ENCODE measurements at regions not wholly inside any gene's neighbourhood (a gene's known extent, or its start where the extent isn't known, plus 50 kb on each side); places are given as distances from the start of the nearest gene placed in this dataset.

DNA sequence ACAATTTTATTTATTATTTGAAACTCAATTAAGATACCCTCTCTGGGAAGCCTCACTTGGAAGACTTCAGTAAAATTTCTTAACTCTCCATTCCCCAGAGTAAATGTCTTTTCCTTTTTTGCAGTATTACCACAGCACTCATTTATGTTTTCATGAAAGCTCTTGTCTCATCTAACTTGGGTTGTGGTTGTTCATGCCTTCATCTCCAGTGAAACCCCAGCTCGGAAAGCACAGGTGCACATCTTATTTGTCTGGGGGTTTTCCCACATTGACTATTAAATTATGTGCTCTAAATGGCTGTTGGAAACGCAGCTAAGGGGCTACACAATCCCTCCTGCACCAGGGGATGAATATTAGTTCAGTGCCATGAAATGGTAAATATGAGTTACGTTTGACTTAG is 954.2 kb upstream of the RAG2 start:
- Mint-ChIP-seq H3K9me3 (peaks cover 3% of the 10 kb centered on the region), H3K36me3 (ENCODE audit: low read depth) (no peaks in the 10 kb centered on the region), H3K27me3 (no peaks in the 10 kb centered on the region), H3K4me3 (no peak overlapping the region), H3K27ac (no peak overlapping the region), H3K4me1 (no peaks in the 10 kb centered on the region)
- ChIA-PET CTCF (no interaction called here), POLR2A (no interaction called here)
- no peak for DNase-seq

DNA sequence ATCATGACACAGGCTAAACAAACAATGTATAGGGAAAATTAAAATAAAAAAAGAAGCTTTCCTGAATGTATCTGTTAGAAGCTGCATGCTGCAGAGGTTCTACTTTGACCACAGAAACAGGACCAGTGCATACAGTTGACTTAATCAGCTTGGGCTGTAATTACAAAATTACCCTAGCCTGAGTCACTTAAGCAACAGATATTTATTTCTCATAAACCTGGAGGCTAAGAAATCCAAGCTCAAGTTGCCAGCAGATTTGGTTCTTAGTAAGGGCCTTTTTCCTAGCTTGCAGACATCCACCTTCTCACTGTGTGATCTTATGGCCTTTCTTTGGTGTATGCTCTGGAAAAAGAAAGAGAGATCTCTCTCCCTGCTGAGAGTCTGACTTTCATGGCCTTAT is 946.5 kb upstream of the RAG2 start:
- Mint-ChIP-seq H3K9me3 (peaks cover 9% of the 10 kb centered on the region), H3K4me1 (no peaks in the 10 kb centered on the region), H3K27ac (no peak overlapping the region), H3K27me3 (no peaks in the 10 kb centered on the region), H3K36me3 (ENCODE audit: low read depth) (no peaks in the 10 kb centered on the region), H3K4me3 (no peak overlapping the region)
- ChIA-PET CTCF (no interaction called here), POLR2A (no interaction called here)
- no peak for DNase-seq

DNA sequence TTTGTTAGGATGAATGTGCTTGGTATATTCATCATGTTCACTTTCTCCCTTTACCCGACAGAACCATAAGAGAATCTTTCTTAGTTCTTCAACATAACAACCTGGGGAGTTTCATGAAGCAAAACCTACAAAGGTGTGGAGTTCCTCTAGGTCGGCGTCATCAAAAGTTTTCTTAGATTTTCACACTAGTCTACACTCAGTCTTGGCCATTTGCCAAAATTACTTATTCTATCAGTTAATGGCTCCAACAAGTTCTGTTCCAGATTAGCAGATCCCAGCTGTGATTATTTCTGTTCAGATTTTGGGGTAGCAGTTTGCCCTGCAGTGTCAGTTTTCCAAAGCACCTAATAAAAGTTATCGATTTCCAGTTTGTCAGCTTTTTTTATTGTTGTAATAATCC is 935.8 kb upstream of the RAG2 start:
- ChIA-PET CTCF (no interaction called here), POLR2A (no interaction called here)
- DNase-seq = no peak
- Mint-ChIP-seq H3K4me1 (no peaks in the 10 kb centered on the region), H3K4me3 (no peak overlapping the region), H3K36me3 (ENCODE audit: low read depth) (no peaks in the 10 kb centered on the region), H3K9me3 (peaks cover 11% of the 10 kb centered on the region), H3K27ac (no peak overlapping the region), H3K27me3 (no peaks in the 10 kb centered on the region)

DNA sequence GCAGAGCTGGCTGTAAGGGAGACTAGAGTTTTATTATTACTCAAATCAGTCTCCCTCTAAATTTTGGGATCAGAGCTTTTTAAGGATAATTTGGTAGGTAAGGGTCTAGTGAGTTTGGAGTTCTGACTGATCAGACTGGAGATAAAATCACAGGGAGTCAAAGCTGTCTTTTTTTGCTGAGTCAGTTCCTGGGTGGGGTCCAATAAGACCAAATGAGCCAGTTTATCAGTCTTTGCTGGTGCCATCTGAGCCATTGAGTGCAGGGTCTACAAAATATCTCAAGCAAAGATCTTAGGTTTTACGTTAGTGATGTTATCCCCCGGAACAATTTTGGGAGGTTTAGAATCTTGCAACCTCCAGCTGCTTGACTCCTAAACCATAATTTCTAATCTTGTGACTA is 935.1 kb upstream of the RAG2 start:
- H3K27ac Mint-ChIP-seq = no peak overlapping the region
- H3K27me3 Mint-ChIP-seq = no peaks in the 10 kb centered on the region
- H3K9me3 Mint-ChIP-seq = peaks cover 17% of the 10 kb centered on the region
- ChIA-PET CTCF (no interaction called here), POLR2A (no interaction called here)
- DNase-seq = no peak
- no peak overlapping the region for H3K4me3 Mint-ChIP-seq
- no peaks in the 10 kb centered on the region for H3K36me3 Mint-ChIP-seq (ENCODE audit: low read depth)
- H3K4me1 Mint-ChIP-seq = no peaks in the 10 kb centered on the region

DNA sequence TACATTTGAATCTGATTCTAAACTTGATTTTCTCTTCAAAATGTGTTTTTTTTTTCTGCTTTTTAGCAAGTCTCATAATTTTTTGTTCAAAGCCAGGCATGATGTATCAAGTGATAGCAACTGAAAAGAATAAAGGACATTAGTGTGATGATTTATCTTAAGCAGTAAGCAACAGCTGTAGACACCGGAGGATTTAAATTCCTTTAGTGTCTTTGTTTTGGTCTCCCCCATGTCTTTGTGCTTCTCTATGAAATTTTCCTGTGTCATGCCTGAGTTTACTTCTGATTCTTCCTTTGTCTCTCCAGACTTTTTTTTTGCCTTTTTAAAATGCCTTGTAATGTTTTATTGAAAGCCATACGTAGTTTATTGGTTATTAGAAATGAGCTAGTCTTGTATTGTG is 934.2 kb upstream of the RAG2 start:
- Mint-ChIP-seq H3K27ac (no peak overlapping the region), H3K27me3 (no peaks in the 10 kb centered on the region), H3K36me3 (ENCODE audit: low read depth) (no peaks in the 10 kb centered on the region), H3K9me3 (peaks cover 18% of the 10 kb centered on the region), H3K4me1 (no peaks in the 10 kb centered on the region), H3K4me3 (no peak overlapping the region)
- DNase-seq = no peak
- POLR2A ChIA-PET = no interaction called here
- CTCF ChIA-PET = no interaction called here

DNA sequence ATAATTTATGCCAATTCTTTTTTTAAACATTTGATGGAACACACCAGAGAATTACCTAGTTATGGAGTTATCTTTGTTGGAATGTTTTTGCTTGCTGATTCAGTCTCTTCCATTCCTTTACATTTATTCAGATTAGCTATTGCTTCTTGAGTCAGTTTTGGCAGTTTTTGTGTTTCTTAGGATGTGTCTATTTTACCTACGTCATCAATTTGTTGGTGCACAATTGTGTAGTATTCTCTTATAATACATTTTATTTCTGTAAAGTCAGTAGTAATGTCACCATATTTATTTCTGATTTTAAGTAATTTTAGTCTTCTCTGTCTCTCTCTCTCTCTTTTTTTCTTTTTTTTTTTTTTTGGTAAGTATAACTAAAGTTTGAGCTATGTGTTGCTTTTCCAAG is 929.5 kb upstream of the RAG2 start:
- Mint-ChIP-seq H3K4me3 (no peak overlapping the region), H3K36me3 (ENCODE audit: low read depth) (no peaks in the 10 kb centered on the region), H3K27ac (no peak overlapping the region), H3K27me3 (no peaks in the 10 kb centered on the region), H3K4me1 (no peaks in the 10 kb centered on the region), H3K9me3 (peaks cover 14% of the 10 kb centered on the region)
- CTCF ChIA-PET = no interaction called here
- POLR2A ChIA-PET = no interaction called here
- no peak for DNase-seq

DNA sequence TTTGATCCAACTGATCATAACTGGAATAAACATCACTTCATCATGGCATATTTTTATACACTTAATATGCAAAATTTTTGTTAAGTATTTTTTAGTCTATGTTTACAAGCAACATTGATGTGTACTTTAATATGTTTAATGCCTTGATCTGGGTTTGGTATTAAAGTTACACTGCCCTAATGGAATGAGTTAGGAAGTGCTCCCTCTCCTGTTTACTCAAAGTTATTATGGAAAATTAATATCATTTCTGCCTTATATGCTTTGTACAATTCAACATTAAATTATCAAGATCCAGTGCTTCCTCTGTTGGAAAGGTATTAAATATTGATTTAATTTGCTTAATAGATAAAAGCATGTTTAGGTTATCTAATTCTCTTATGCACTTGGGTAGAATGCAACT is 927.3 kb upstream of the RAG2 start:
- no peak overlapping the region for H3K4me3 Mint-ChIP-seq
- no peak overlapping the region for H3K27ac Mint-ChIP-seq
- H3K9me3 Mint-ChIP-seq = peaks cover 14% of the 10 kb centered on the region
- H3K27me3 Mint-ChIP-seq = no peaks in the 10 kb centered on the region
- no peak for DNase-seq
- POLR2A ChIA-PET = no interaction called here
- H3K4me1 Mint-ChIP-seq = no peaks in the 10 kb centered on the region
- H3K36me3 Mint-ChIP-seq (ENCODE audit: low read depth) = no peaks in the 10 kb centered on the region
- CTCF ChIA-PET = no interaction called here

DNA sequence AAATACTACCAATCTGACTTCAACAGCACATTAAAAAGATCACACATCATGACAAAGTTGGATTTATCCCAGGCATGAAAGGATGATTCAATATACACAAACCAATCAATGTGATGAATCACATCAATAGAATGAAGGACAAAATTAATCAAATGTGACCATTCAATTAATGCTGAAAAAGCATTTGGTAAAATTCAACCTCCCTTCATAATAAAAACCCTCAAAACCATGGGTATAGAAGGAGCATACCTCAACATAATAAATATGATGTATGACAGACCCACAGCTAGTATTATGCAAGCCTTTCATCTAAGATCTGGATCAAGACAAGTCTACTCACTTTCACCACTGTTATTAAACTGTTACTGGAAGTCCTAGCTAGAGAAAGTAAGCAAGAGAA is 921.7 kb upstream of the RAG2 start:
- Mint-ChIP-seq H3K4me3 (no peak overlapping the region), H3K9me3 (peaks cover 7% of the 10 kb centered on the region), H3K27me3 (no peaks in the 10 kb centered on the region), H3K4me1 (no peaks in the 10 kb centered on the region), H3K27ac (no peak overlapping the region), H3K36me3 (ENCODE audit: low read depth) (no peaks in the 10 kb centered on the region)
- ChIA-PET POLR2A (no interaction called here), CTCF (no interaction called here)
- DNase-seq = no peak

DNA sequence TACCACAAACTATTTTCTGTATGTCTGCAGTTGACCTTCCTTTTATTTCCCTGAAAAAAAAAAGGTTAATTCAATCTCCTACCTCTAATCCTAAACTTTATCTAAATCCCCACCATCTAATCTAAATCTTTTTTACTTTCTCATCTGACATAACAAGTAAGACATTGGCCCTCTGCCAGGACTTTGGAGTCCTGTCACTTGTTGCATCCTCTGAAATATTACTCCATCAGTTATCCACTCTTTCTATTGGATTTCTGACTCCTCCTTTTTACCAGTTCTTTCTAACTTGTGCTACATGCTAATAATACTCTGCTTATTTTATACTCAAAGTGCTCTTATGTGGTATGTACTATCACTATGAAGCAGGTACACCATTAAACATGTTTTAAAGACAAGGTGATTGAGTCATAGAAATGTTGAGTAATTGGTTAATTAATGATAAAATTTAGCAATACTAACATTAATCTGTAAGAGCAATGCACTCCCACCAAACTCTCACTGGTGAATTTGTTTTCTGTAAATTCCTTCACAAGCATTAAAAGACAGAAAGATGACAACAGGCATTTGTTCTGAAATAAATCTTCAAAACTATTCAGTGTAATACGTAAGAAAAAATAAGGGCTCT is 914.2 kb upstream of the RAG2 start:
- H3K36me3 Mint-ChIP-seq (ENCODE audit: low read depth) = no peaks in the 10 kb centered on the region
- ChIA-PET CTCF (no interaction called here), POLR2A (no interaction called here)
- no peaks in the 10 kb centered on the region for H3K4me1 Mint-ChIP-seq
- H3K27ac Mint-ChIP-seq = no peak overlapping the region
- peaks cover 5% of the 10 kb centered on the region for H3K9me3 Mint-ChIP-seq
- no peak for DNase-seq
- H3K4me3 Mint-ChIP-seq = no peak overlapping the region
- no peaks in the 10 kb centered on the region for H3K27me3 Mint-ChIP-seq

DNA sequence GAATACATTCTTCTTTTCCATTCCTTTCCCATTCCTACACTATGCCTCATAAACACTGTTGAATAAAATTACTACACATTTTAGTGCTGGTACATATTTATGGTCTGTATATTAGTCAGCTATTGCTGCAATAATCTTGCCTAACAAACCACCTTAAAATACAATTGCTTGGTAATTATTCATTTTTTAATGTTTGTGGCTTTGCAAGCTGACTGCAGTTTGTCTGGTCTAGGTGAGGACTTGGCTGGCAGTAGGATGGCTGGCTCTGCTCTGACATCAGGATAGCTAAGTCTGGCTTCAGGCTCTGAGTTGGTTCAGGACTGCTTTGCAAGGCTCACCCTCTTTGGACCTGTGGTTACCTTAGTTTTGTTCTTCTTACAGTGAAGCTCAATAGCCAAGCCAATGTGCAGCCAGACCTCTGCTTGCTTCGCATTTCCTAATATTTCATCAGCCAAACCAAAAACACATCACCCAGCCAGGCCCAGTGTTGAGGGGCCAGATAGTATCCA is 913.4 kb upstream of the RAG2 start:
- Mint-ChIP-seq H3K27ac (no peak overlapping the region), H3K9me3 (peaks cover 5% of the 10 kb centered on the region), H3K27me3 (no peaks in the 10 kb centered on the region), H3K4me1 (no peaks in the 10 kb centered on the region), H3K36me3 (ENCODE audit: low read depth) (no peaks in the 10 kb centered on the region), H3K4me3 (no peak overlapping the region)
- ChIA-PET CTCF (no interaction called here), POLR2A (no interaction called here)
- no peak for DNase-seq

DNA sequence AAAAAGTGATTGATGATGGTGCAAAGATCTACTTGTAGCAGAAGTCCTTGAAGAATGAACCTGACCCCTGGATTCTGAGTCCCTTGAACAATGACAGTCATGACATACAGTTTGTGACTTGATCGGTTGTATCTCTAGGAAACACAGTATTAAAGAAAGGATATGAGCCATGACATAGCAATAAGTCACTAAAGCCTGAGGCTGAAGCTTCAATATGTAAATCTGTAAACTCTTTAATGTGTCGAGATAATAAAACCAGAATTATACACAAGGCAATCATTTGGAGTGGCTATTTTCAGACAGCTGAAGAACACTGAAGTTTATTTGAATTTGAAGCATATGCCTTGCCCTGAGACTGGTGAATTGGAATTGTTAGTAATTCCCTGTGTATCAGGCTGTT is 911.5 kb upstream of the RAG2 start:
- POLR2A ChIA-PET = no interaction called here
- no peaks in the 10 kb centered on the region for H3K27me3 Mint-ChIP-seq
- H3K36me3 Mint-ChIP-seq (ENCODE audit: low read depth) = no peaks in the 10 kb centered on the region
- H3K27ac Mint-ChIP-seq = no peak overlapping the region
- no peaks in the 10 kb centered on the region for H3K4me1 Mint-ChIP-seq
- CTCF ChIA-PET = no interaction called here
- H3K9me3 Mint-ChIP-seq = peaks cover 3% of the 10 kb centered on the region
- H3K4me3 Mint-ChIP-seq = no peak overlapping the region
- no peak for DNase-seq

DNA sequence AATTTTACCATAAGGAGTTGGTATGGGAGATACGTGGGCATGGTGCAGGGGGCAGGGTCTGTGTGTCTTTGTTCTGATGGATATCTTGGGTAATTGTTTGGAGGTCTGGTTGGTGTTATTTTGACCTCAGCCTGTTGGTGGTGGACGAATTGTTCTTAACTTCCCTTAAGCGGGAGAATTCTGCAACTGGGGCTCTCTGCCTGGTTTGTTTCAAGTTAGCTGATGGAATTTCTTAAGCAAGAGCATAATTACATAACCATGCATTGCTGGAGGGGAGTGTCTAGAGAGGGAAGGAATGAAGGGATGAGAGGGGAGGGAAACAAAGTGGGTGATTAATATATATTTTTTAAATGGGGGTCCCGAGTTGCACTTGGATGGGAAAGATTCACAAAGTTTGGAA is 908.5 kb upstream of the RAG2 start:
- Mint-ChIP-seq H3K4me1 (peaks cover 1% of the 10 kb centered on the region), H3K9me3 (peaks cover 3% of the 10 kb centered on the region), H3K36me3 (ENCODE audit: low read depth) (no peaks in the 10 kb centered on the region), H3K4me3 (no peak overlapping the region), H3K27me3 (no peaks in the 10 kb centered on the region), H3K27ac (no peak overlapping the region)
- no peak for DNase-seq
- CTCF ChIA-PET = no interaction called here
- POLR2A ChIA-PET = no interaction called here

DNA sequence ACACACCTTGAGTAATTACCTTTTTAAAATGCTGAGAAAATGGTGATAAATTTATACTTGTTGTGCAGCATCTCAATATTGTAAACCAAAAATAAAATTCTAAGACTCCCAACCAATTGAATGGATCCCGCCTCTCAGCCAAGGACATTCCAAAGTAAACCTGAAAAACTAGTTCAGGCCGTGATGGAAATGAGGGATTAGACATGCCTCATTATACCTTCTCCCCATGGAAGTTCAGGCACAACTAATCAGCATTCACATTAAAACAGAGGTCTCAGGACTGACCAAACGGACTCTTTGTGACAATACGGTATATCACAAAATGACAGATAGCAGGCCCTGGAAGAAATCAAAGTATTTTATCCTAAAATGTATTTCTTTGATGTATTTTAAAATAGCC is 907.4 kb upstream of the RAG2 start:
- POLR2A ChIA-PET = no interaction called here
- peaks cover 4% of the 10 kb centered on the region for H3K9me3 Mint-ChIP-seq
- CTCF ChIA-PET = no interaction called here
- H3K27ac Mint-ChIP-seq = no peak overlapping the region
- no peak for DNase-seq
- H3K36me3 Mint-ChIP-seq (ENCODE audit: low read depth) = no peaks in the 10 kb centered on the region
- no peak overlapping the region for H3K4me3 Mint-ChIP-seq
- H3K4me1 Mint-ChIP-seq = peaks cover 1% of the 10 kb centered on the region
- H3K27me3 Mint-ChIP-seq = no peaks in the 10 kb centered on the region

DNA sequence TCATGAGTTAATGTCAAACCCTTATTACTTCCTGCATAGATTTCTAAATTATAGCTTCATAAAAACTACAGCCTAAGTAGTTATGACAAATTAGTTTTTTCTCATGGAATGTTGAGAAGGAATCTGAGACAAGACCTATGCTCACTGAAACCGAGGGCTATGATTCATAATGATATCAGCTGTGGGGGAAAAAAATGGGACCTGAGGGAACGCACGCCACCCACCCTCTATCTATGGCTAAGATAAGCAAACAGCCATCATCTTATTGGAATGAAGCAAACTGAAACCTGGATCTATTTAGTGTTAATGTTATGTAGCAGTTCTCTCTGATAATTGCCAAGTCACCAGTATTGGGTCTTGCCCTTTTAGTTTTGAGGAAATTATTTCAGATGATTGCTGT is 906.9 kb upstream of the RAG2 start:
- H3K9me3 Mint-ChIP-seq = peaks cover 5% of the 10 kb centered on the region
- ChIA-PET POLR2A (no interaction called here), CTCF (no interaction called here)
- peaks cover 1% of the 10 kb centered on the region for H3K4me1 Mint-ChIP-seq
- H3K36me3 Mint-ChIP-seq (ENCODE audit: low read depth) = no peaks in the 10 kb centered on the region
- H3K27ac Mint-ChIP-seq = no peak overlapping the region
- no peak for DNase-seq
- no peak overlapping the region for H3K4me3 Mint-ChIP-seq
- H3K27me3 Mint-ChIP-seq = no peaks in the 10 kb centered on the region
